Bone marrow (tissue), 2 donors: ENCODE measurements at regions not wholly inside any gene's neighbourhood (a gene's known extent, or its start where the extent isn't known, plus 50 kb on each side); places are given as distances from the start of the nearest gene placed in this dataset.

Experiments
- DNase-seq, 2 donors: peaks; one replicate each; lab custom pipeline; 2025; lab: John Stamatoyannopoulos, UW

DNA sequence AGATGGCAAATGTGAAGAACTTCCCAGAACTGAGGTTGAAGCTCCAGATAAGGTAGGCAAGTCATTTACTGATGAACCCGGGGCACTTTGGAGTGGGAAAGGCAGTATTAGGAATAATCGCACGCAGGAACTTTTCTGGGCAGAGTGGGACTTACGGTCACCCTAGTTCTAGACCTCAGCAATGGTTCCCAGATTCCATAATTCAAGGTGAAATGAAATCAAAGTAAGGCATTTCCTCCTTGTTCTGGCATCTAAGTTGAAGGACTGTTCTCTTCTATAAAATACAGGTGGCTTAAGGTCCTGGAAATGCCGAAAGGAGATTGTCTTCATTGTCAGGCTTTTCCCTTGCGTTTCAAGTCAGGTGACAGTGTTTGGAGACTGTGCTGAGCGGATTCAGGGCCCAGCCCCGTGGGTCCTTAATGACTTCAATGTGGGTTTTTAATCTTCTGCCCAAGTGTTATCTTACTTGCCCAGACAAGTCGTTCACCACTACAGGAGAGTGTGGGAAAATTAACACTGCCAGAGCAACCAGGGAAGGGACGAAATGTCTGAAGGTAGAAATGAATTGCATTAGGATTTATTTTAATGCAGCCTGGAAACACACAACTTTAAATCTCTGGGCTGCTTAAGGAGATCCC is 52.1 kb upstream of the STOX2 start:
- no peak for DNase-seq

DNA sequence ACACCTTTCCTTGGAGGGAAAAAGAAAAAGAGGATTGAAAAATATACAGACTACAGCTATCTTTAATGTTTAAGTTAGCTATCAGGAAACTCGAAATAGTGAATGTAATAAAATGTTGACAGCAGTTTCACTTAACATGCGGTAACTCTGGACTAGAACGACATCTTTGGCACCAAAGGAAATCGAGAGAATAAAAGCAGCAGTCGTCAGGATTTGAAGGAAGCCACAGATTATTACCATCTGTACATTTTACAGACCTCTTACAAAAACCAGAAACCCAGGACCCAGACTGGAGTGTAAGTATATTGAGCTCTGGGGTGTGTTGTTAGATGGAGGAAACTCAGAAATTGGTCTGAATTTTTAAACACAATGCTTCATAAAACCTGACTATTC is 51.6 kb upstream of the STOX2 start:
- DNase-seq = no peak
